ENCODE measurements at regions not wholly inside any gene's neighbourhood (a gene's known extent, or its start where the extent isn't known, plus 50 kb on each side); places are given as distances from the start of the nearest gene placed in this dataset.
A peak's percentile ranks its signal among the peaks of the same experiment; 100 is the strongest.
"Not testable (repeated sequence)": the region's sequence is repeated elsewhere in the genome, so short reads cannot be mapped to it uniquely, and the experiment has no call there.

- not testable (repeated sequence) for H3K4me3 ChIP-seq (ENCODE audit: insufficient read depth, low read depth, low read length); H3K27me3 ChIP-seq (ENCODE audit: control insufficient read depth, insufficient read depth, low read length, poor library complexity, severe bottlenecking); H3K4me1 ChIP-seq (ENCODE audit: control insufficient read depth, insufficient read depth, low read length); H3K36me3 ChIP-seq (ENCODE audit: control insufficient read depth, insufficient read depth, low read length); H3K27ac ChIP-seq (ENCODE audit: insufficient read depth, low read depth, low read length, poor library complexity, severe bottlenecking); H3K9me3 ChIP-seq (ENCODE audit: control insufficient read depth, low read length)
- 89 to 93% methylated on average over 15 to 20 of the region's 21 CpGs for WGBS, 2 experiments
Observed at GRCh38 chr4:9505341-9505740, 61.1 kb downstream of the DEFB131A start.

DNA sequence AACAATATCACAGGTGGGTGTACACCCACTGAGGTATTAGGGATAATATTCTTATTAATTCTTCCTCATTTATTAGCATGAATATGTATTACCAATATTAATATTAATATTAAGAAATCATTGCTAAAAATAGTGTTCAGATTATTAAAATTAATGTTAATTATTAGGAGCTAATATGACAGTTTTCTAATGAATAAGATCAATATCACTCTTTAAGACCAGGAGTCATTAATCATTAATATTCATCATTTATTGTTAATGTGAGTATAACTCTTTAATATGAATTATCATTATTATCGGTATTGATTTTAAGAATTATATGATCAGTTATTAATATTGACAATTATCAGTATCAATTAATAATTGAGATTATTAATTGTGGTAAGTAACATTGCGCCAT is 62.5 kb downstream of the DEFB131A start:
- H3K4me3 ChIP-seq (ENCODE audit: insufficient read depth, low read depth, low read length); H3K27me3 ChIP-seq (ENCODE audit: control insufficient read depth, insufficient read depth, low read length, poor library complexity, severe bottlenecking); H3K4me1 ChIP-seq (ENCODE audit: control insufficient read depth, insufficient read depth, low read length); H3K27ac ChIP-seq (ENCODE audit: insufficient read depth, low read depth, low read length, poor library complexity, severe bottlenecking); H3K9me3 ChIP-seq (ENCODE audit: control insufficient read depth, low read length); H3K36me3 ChIP-seq (ENCODE audit: control insufficient read depth, insufficient read depth, low read length): not testable (repeated sequence)
- no CpG with 5 or more reads among the region's 2 CpGs for WGBS, 2 experiments

GRCh38 chr4:9512941-9513340 is 68.7 kb downstream of the DEFB131A start:
- not testable (repeated sequence) for H3K4me1 ChIP-seq (ENCODE audit: control insufficient read depth, insufficient read depth, low read length); H3K4me3 ChIP-seq (ENCODE audit: insufficient read depth, low read depth, low read length); H3K27me3 ChIP-seq (ENCODE audit: control insufficient read depth, insufficient read depth, low read length, poor library complexity, severe bottlenecking); H3K9me3 ChIP-seq (ENCODE audit: control insufficient read depth, low read length); H3K27ac ChIP-seq (ENCODE audit: insufficient read depth, low read depth, low read length, poor library complexity, severe bottlenecking); H3K36me3 ChIP-seq (ENCODE audit: control insufficient read depth, insufficient read depth, low read length)
- 83 to 88% methylated on average over 8 to 12 of the region's 12 CpGs for WGBS, 2 experiments

DNA sequence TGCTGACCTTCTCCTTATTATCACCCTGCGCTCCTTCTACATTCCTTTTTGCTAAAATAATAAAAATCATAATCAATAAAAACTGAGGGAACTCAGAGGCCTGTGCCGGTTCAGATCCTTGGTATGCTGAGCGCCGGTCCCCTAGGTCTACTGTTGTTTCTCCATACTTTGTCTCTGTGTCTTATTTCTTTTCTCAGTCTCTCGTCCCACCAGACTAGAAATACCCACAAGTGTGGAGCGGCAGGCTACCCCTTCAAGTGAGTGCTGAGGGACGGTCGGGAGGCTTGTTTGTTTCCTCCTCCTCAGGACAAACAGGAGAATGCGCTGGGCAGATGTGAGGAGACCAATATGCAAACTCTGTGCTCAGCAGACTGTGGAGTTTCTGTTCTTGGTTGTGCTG is 75.4 kb downstream of the DEFB131A start:
- not testable (repeated sequence) for H3K9me3 ChIP-seq (ENCODE audit: control insufficient read depth, low read length); H3K36me3 ChIP-seq (ENCODE audit: control insufficient read depth, insufficient read depth, low read length); H3K27me3 ChIP-seq (ENCODE audit: control insufficient read depth, insufficient read depth, low read length, poor library complexity, severe bottlenecking); H3K4me1 ChIP-seq (ENCODE audit: control insufficient read depth, insufficient read depth, low read length); H3K27ac ChIP-seq (ENCODE audit: insufficient read depth, low read depth, low read length, poor library complexity, severe bottlenecking); H3K4me3 ChIP-seq (ENCODE audit: insufficient read depth, low read depth, low read length)
- 81 to 86% methylated on average over 8 of the region's 9 CpGs for WGBS, 2 experiments

- WGBS, 2 experiments: 82 to 83% methylated on average over 1 of the region's 1 CpG
- not testable (repeated sequence) for H3K27me3 ChIP-seq (ENCODE audit: control insufficient read depth, insufficient read depth, low read length, poor library complexity, severe bottlenecking); H3K27ac ChIP-seq (ENCODE audit: insufficient read depth, low read depth, low read length, poor library complexity, severe bottlenecking); H3K9me3 ChIP-seq (ENCODE audit: control insufficient read depth, low read length); H3K4me1 ChIP-seq (ENCODE audit: control insufficient read depth, insufficient read depth, low read length); H3K4me3 ChIP-seq (ENCODE audit: insufficient read depth, low read depth, low read length); H3K36me3 ChIP-seq (ENCODE audit: control insufficient read depth, insufficient read depth, low read length)
Observed at GRCh38 chr4:9522903-9523302, 78.7 kb downstream of the DEFB131A start.

- WGBS, 2 experiments: 93% methylated on average over 18 of the region's 18 CpGs
- not testable (repeated sequence) for H3K4me3 ChIP-seq (ENCODE audit: insufficient read depth, low read depth, low read length); H3K27me3 ChIP-seq (ENCODE audit: control insufficient read depth, insufficient read depth, low read length, poor library complexity, severe bottlenecking); H3K4me1 ChIP-seq (ENCODE audit: control insufficient read depth, insufficient read depth, low read length); H3K9me3 ChIP-seq (ENCODE audit: control insufficient read depth, low read length); H3K36me3 ChIP-seq (ENCODE audit: control insufficient read depth, insufficient read depth, low read length); H3K27ac ChIP-seq (ENCODE audit: insufficient read depth, low read depth, low read length, poor library complexity, severe bottlenecking)
Observed at GRCh38 chr4:9524406-9524805, 80.2 kb downstream of the DEFB131A start.

GRCh38 chr4:9532134-9532862 is 88.1 kb downstream of the DEFB131A start:
- peaks cover 22% of the 10 kb centered on the region for H3K27me3 ChIP-seq (ENCODE audit: control insufficient read depth, insufficient read depth, low read length, poor library complexity, severe bottlenecking)
- H3K27ac ChIP-seq (ENCODE audit: insufficient read depth, low read depth, low read length, poor library complexity, severe bottlenecking); H3K36me3 ChIP-seq (ENCODE audit: control insufficient read depth, insufficient read depth, low read length); H3K9me3 ChIP-seq (ENCODE audit: control insufficient read depth, low read length); H3K4me1 ChIP-seq (ENCODE audit: control insufficient read depth, insufficient read depth, low read length): not testable (repeated sequence)
- peak overlapping the region; percentile 23 for H3K4me3 ChIP-seq (ENCODE audit: insufficient read depth, low read depth, low read length)
- WGBS, 2 experiments: 2% methylated on average over 81 of the region's 81 CpGs

- H3K4me3 ChIP-seq (ENCODE audit: insufficient read depth, low read depth, low read length): peak overlapping the region; percentile 23
- peaks cover 22% of the 10 kb centered on the region for H3K27me3 ChIP-seq (ENCODE audit: control insufficient read depth, insufficient read depth, low read length, poor library complexity, severe bottlenecking)
- not testable (repeated sequence) for H3K9me3 ChIP-seq (ENCODE audit: control insufficient read depth, low read length); H3K27ac ChIP-seq (ENCODE audit: insufficient read depth, low read depth, low read length, poor library complexity, severe bottlenecking); H3K4me1 ChIP-seq (ENCODE audit: control insufficient read depth, insufficient read depth, low read length); H3K36me3 ChIP-seq (ENCODE audit: control insufficient read depth, insufficient read depth, low read length)
- WGBS, 2 experiments: 17 to 27% methylated on average over 13 to 15 of the region's 15 CpGs
Observed at GRCh38 chr4:9532863-9533192, 88.6 kb downstream of the DEFB131A start.

GRCh38 chr4:9537101-9537500 is 92.9 kb downstream of the DEFB131A start:
- not testable (repeated sequence) for H3K4me3 ChIP-seq (ENCODE audit: insufficient read depth, low read depth, low read length)
- 87 to 89% methylated on average over 9 of the region's 9 CpGs for WGBS, 2 experiments

DNA sequence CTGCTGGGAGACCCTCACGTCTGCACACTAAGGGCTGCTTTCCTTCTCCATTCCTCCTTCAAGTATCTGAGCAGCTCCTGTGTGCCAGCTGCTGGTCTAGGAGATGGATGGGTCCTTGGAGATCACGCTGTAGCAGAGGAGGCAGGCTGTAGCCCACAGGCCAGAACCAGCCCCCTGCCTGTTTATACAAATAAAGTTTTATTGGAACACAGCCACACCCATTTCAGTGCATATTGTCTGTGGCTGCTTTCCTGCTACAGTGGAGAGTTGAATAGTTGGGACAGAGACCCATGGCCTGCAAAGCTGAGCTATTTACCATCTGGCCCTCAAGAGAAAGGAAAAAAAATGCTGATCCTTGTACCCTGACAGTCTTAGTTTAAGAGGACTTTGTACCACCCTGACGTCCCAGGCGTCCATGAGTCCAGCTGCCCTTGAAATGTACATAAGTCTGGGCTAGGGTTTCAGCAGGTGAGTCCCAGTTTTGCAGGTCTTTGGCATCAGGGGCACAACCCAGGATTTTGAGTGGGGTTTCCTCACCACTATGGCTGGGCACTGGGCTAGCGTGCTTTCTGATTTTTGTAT is 95.8 kb downstream of the DEFB131A start:
- not testable (repeated sequence) for H3K4me1 ChIP-seq (ENCODE audit: control insufficient read depth, insufficient read depth, low read length); H3K27me3 ChIP-seq (ENCODE audit: control insufficient read depth, insufficient read depth, low read length, poor library complexity, severe bottlenecking); H3K36me3 ChIP-seq (ENCODE audit: control insufficient read depth, insufficient read depth, low read length); H3K9me3 ChIP-seq (ENCODE audit: control insufficient read depth, low read length); H3K4me3 ChIP-seq (ENCODE audit: insufficient read depth, low read depth, low read length); H3K27ac ChIP-seq (ENCODE audit: insufficient read depth, low read depth, low read length, poor library complexity, severe bottlenecking)
- 92 to 94% methylated on average over 5 of the region's 5 CpGs for WGBS, 2 experiments

More at GRCh38 chr4:9537101-9537500, 92.9 kb downstream of the DEFB131A start:
- H3K36me3 ChIP-seq (ENCODE audit: control insufficient read depth, insufficient read depth, low read length); H3K4me1 ChIP-seq (ENCODE audit: control insufficient read depth, insufficient read depth, low read length); H3K9me3 ChIP-seq (ENCODE audit: control insufficient read depth, low read length); H3K27ac ChIP-seq (ENCODE audit: insufficient read depth, low read depth, low read length, poor library complexity, severe bottlenecking): not testable (repeated sequence)
- peaks cover 17% of the 10 kb centered on the region for H3K27me3 ChIP-seq (ENCODE audit: control insufficient read depth, insufficient read depth, low read length, poor library complexity, severe bottlenecking)
